Endometrial microvascular endothelial cells (primary cell): ENCODE measurements at regions not wholly inside any gene's neighbourhood (a gene's known extent, or its start where the extent isn't known, plus 50 kb on each side); places are given as distances from the start of the nearest gene placed in this dataset.
"Not testable (repeated sequence)": the region's sequence is repeated elsewhere in the genome, so short reads cannot be mapped to it uniquely, and the experiment has no call there.

Experiments used
- in situ Hi-C: cut with HindIII; loops from 2 replicates; pipeline ENCODE4 v1.10.0; 2017; ENCODE audit warnings: low sequenced_read_pairs, low pct_unique_long_range_greater_than_20kb; ENCODE audit errors: inconsistent ontology term

- in situ Hi-C loops, result no loop called here
Observed at GRCh38 chr4:169900241-169900845, 125.9 kb downstream of the MFAP3L start.

- in situ Hi-C loops, result no loop called here
Observed at GRCh38 chr4:169899295-169899694, 126.9 kb downstream of the MFAP3L start.

GRCh38 chr4:169898095-169898494, 128.1 kb downstream of the MFAP3L start:
- in situ Hi-C loops, result no loop called here

DNA sequence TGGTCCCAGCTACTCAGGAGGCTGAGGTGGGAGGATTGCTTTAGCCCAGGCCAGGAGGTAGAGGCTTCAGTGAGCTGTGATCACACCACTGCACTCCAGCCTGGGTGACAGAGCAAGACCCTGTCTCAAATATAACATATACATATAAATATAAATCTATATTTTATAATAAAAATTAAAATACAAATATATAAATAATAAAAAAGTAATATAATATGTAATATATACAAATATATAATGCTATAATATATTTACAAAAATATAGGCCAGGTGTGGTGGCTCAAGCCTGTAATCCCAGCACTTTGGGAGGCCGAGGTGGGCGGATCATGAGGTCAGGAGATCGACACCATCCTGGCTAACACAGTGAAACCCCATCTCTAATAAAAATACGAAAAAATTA, 131.4 kb downstream of the MFAP3L start:
- in situ Hi-C loops, result not testable (repeated sequence)

DNA sequence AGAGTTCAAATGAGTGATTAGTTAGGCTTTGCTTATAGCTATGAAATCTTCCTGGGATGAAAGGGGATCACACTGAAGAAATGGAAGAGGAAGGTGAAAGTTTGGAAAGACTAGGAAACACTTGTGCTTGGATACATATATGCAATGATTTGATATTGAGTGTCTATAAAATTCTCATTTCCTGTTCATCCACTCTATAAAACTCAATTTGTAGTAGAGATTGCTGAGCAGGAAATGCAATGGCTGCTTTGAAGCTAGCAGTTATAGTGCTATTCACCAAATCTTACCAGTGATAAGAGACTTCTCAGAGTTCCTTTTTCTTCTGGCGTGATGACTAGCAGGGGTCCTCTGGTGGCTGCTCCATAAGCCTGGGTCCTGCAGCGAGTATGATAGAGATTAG, 128.1 kb upstream of the HPF1 start:
- in situ Hi-C loops, result no loop called here

- in situ Hi-C loops, result no loop called here
Observed at GRCh38 chr4:169881769-169882168, 124.0 kb upstream of the HPF1 start.

DNA sequence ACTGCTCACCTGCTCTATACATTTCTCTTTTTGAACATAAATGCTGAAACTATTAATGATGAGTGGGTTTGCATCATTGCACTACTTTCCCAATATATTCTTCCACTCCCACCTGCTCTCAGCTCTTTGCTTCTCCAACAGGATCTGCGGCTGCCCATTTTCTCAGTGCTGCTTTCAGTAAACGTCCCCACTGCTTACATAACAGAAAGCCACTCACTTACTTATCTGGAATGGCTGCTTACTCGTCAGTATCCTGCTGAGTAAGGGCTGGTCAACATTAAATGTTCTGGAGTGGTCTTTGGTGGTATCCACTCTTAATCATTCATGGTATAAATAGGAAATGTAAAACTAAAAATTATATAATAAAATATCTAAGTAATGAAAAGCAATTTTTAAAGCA, 112.8 kb upstream of the HPF1 start:
- in situ Hi-C loops, result no loop called here

DNA sequence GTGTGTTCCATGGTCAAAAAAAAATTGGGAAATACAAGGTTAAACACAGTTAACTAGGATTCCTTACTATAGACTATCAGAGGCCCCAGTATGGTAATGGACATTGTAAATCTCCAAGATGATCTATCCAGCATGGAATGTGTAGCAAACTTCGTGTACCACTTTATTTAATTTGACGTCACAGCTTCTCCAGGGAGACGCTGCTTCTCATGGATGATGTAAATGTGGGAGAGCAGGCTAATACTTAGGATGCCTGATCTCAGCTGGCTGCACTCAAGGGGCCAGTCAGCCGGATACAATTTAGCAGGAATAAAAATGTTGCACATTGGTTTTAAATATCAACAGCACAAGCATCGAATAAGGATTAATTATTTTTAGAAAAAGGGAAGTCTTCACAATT, 111.7 kb upstream of the HPF1 start:
- in situ Hi-C loops, result no loop called here

- in situ Hi-C loops, result no loop called here
Observed at GRCh38 chr4:169861593-169861992, 103.8 kb upstream of the HPF1 start.

DNA sequence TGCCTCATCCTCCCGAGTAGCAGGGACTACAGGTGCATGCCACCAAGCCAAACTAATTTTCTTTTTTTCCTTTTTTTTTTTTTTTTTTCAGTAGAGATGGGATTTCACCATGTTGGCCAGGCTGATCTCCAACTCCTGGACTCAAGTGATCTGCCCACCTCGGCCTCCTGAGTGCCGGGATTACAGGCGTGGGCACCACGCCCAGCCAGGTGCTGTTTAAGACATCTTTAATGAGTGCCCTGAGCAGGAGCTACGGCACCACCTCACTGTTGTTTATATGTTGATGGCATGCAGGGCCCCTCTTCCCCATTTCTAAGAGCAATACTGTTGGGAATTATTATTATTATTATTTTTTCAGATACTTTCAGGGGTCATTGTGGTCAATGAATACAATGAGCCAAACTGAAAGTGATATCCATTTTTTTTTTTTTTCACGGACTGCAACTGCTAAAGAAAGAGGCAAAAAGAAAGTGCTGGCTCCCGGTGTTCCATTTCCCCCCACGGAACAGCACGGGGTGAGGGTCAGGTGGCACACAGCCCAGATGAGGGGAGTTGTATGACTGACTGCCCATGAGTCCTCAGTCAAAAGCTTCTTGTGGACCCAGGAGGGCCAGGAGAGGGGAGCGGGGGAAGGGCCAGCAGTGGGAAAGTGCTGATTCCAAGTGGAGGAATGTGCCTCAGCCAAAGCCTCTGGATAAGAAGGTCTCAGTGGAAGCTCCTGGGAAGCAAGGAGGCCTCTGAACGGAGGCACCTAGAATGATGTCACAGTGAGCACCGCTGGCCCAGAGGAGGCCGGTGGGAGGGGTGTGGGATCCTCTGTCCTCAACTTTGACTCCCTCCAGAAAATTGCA, 101.8 kb upstream of the HPF1 start:
- in situ Hi-C loops, result no loop called here

- in situ Hi-C loops, result no loop called here
Observed at GRCh38 chr4:169854090-169854489, 96.3 kb upstream of the HPF1 start.

GRCh38 chr4:169852481-169852880, 94.7 kb upstream of the HPF1 start:
- in situ Hi-C loops, result no loop called here

- in situ Hi-C loops, result no loop called here
Observed at GRCh38 chr4:169851750-169852149, 94.0 kb upstream of the HPF1 start.

GRCh38 chr4:169849456-169849855, 91.7 kb upstream of the HPF1 start:
- in situ Hi-C loops, result no loop called here

DNA sequence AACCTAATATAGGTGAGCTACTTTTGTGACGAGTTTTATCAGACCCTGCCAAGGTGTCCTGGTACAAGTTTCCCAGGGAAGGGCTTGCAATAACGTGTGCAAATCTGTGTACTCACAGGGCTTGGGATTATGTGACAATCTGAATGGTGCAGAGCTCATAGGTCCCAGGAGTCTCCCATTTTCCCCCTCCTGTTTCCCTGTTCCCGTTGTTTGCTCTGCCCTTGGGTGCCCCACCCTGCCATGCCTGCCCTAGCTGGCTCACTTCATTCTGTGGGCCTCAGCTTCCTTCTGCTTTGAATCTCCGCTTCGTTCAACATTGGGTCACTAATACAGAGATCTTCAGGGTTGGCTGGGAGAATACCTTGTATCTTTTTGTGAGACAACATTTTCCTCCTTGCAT, 90.3 kb upstream of the HPF1 start:
- in situ Hi-C loops, result no loop called here

DNA sequence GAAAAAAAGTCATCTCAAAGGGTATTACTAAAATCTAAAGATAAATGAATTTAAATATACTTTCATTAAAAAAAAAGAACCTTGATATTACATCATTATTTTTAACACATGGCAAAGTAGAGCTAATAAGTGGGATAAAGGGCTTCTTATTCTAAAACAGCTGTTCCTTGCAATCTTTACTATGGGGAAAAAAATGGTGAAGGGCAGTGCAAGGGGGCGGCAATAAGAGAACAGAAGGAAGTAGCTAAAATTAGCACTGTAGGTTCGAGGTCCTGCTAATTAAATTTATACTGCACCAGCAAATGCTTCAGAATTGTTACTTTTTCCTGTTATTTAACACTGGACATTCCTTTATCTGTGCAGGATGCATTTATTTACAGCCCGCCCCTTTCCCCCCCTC, 89.4 kb upstream of the HPF1 start:
- in situ Hi-C loops, result no loop called here

GRCh38 chr4:169846396-169846795, 88.7 kb upstream of the HPF1 start:
- in situ Hi-C loops, result no loop called here

GRCh38 chr4:169841776-169842175, 84.0 kb upstream of the HPF1 start:
- in situ Hi-C loops, result no loop called here

DNA sequence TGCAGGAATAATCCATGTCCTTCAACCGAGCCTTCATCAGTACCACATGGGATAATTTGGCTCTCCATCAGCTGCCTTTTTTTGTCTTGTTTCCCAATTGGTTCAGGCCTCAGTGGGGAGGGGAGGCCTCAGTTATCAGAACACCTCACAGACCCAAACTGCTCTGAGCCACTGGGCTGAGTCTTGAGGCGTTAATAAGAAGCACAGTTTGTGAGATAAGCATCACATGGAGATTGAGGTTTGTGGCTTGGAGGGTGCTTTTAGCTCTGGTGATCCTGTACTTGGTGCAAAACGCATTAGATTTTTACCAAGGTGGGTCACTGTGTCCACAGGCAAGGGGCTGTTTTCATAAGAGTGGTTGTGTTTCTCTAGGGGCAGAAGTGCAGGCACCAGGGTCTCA, 82.8 kb upstream of the HPF1 start:
- in situ Hi-C loops, result no loop called here

- in situ Hi-C loops, result not testable (repeated sequence)
Observed at GRCh38 chr4:169828329-169828728, 70.6 kb upstream of the HPF1 start.
